Activated CD8-positive, alpha-beta memory T cell treated with anti-CD3 and anti-CD28 coated beads, Interleukin-2, amount 50 U/mL, for 24 hours (primary cell): ENCODE measurements at regions not wholly inside any gene's neighbourhood (a gene's known extent, or its start where the extent isn't known, plus 50 kb on each side); places are given as distances from the start of the nearest gene placed in this dataset.

ENCODE experiments used
- DNase-seq: peaks from one replicate; pipeline ENCODE4 v3.0.0-alpha.2; 2020; ENCODE audit errors: extremely low read depth

GRCh38 chr7:45350896-45351295 is 193.3 kb downstream of the RAMP3 start:
- no peak for DNase-seq

GRCh38 chr7:45358287-45358686 is 200.7 kb downstream of the RAMP3 start:
- no peak for DNase-seq

GRCh38 chr7:45359250-45359649 is 201.7 kb downstream of the RAMP3 start:
- no peak for DNase-seq

DNA sequence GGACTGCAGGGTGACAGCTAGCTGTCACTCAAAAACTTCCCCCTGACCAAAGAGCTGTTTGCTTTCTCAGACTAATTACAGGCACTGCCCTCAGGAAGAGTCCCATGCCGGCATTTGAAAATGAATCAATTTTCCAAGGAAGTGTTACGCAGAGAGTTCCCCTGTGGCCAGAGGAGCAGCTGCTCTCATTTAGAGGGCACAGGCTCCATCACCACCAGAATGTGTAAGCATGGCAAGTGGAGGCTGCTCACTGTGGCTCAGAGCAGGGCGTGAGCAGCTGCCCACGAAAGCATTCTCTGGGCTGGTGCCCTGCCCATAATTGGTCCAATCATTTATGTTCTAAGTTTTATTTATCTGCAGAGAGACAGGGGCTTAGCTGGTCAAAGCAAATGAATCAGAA is 202.2 kb downstream of the RAMP3 start:
- no peak for DNase-seq

GRCh38 chr7:45363669-45364068 is 206.1 kb downstream of the RAMP3 start:
- DNase-seq = no peak

DNA sequence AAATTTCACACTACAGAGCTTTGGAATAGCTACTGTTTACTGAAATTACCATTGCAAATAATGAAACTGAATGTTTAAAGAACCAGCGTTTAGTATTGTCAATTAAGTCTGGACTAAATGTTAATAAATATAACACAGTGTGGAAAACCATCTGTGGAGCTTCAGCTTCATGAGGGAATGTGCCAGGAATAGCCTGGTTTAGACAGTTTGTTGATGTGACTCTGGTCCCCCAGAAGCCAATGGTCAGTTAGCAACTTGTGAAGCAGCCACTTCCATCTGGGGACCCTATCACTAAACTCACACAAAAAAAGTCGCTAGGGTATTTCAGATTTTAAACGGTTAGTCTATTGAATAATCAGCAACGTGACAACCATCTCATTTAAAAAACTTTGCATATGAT is 207.8 kb downstream of the RAMP3 start:
- no peak for DNase-seq

- DNase-seq = no peak
Measured at GRCh38 chr7:45366475-45366874, 207.7 kb upstream of the ADCY1 start.

GRCh38 chr7:45367026-45367425 is 207.1 kb upstream of the ADCY1 start:
- DNase-seq = no peak

DNA sequence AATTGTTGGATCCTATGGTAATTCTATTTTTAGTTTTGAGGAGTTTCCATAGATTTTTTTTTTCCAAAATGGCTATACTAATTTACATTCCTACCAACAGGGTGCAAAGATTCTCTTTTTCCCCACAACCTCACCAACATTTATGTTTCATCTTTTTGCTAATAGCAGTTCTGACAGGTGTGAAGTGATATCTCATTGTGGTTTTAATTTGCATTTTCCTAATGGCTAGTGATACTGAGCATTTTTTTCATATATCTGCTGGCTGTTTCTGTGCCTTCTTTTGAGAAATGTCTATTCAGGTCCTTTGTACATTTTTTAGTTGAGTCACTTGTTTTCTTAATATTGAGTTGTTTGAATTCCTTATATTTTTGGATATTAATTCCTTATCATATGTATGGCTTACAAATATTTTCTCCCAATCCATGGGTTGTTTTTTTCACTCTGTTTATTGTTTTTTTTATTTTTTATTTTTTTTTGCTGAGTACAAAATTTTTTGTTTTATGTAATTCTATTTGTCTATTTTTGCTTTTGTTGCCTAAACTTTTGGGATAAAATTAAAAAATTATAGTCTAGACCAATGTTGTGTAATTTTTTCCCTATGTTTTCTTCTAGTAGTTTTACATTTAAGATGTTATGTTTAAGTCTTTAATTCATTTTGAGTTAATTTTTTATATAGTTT is 205.9 kb upstream of the ADCY1 start:
- no peak for DNase-seq

- no peak for DNase-seq
Measured at GRCh38 chr7:45384499-45384898, 189.7 kb upstream of the ADCY1 start.

- DNase-seq = no peak
Measured at GRCh38 chr7:45387837-45388236, 186.3 kb upstream of the ADCY1 start.

- DNase-seq = no peak
Measured at GRCh38 chr7:45389073-45389872, 184.9 kb upstream of the ADCY1 start.

- no peak for DNase-seq
Measured at GRCh38 chr7:45390180-45390579, 184.0 kb upstream of the ADCY1 start.

DNA sequence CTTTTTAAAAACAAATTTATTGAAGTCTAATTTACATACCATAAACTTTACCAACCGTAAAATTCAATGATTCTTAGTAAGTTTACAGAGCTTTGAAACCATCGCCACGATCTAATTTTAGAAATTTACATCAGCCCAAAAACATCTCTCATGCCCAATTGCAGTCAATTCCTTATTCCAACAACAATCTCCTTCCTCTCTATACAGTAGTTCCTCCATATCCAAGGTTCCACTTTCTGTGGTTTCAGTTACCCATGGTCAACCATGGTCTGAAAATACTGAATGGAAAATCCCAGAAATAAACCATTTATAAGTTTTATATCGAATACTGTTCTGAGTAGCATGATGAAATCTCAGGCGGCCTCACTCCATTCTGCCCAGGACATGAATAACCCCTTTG is 183.4 kb upstream of the ADCY1 start:
- DNase-seq = no peak

DNA sequence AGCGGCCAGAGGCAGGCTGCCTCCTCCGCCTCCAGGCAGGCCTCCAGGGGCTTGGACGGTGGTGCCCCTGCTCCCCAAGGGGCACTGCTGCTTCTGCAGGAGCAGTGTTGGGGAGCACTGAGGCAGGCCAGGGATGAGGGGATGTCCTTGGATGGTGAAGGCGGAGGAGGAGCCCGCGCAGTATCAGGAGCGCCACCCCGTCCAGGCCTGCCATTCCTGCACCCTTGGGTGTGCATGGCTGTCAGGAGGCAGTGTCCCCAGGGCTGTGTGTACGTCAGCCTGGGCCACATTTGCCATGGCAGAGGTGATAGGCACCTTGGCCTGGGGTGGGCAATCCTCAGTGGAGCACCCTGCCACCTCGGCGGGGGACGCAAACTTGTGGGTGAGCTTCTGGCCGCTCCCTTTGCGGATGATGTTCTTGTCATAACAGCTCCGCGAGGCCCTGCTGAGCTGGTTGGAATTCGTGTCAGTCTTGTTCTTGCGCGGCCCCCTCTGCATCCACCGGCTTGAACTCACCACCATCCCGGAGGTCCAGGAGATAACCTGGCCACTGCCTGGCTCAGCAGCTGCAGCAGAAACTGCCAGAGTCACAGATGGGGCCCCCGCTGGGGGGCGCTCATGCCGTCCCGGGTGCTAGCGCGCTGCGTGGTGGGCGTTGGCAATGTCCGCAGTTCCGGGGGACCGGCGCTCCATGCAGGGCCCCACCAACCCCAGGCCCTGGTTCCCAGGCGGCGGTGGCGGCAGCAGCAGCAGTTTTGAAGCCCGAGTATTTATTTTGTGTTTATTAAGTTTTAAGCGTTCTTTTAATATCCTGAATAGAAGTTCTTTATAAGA is 182.3 kb upstream of the ADCY1 start:
- DNase-seq = no peak

- DNase-seq = no peak
Measured at GRCh38 chr7:45394117-45394708, 180.0 kb upstream of the ADCY1 start.

DNA sequence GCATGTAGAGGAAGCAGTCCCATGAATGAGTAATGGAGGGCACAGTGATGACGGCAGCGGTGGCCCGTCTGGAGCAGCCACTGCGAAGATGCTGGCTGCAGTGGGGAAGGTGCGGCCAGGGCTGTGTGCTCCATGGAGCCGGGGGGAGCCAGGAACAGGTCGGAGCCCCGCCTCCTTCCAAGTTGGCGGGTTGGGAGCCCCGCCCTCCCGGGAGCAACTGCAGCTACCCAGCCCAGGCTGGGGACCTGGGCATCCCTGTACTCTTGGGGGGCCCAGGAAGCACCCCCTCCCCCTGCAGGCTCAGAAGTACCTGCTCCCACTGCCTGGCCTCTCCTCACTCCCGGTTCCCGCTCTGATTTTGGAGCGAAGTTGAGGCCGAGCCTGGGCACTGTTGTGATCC is 175.1 kb upstream of the ADCY1 start:
- no peak for DNase-seq

DNA sequence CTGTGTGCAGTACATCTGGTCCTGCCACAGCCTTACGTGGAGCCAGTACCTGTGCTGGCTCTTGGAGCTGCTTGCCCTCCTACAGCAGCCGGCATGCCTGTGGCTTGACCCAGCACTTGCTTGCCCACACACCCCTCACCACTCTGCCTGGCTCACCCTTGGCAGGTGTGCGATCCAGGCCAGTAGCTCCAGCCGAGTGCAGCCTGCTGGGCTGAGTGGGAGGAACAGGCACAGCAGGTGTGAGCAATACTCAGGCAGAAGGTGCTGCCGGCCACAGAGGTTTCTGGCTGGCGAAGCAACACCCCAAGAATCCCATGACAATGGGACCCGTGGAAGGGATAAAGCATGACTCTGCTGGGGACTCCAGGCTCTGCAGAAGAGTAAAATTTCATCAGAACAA is 173.5 kb upstream of the ADCY1 start:
- no peak for DNase-seq

DNA sequence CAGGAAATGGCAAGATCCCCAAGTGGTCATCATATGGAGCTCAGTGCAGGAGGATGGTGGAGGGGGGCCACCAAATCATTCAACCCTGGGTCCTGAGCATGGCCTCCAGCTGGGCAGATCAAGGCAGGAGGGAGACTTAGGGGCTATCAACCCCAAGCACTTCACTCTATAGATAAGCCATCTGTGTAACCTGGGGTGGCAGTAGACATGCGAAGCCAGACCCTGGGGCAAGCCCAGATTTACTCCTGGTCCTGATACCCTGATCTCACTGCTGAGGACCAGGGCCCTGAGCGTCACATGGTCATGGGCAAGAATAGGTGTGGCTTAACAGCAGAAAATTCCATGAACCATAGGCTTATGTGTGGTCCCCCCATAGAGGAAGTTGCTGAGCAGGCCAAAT is 173.0 kb upstream of the ADCY1 start:
- no peak for DNase-seq

- no peak for DNase-seq
Measured at GRCh38 chr7:45401851-45402250, 172.3 kb upstream of the ADCY1 start.

- DNase-seq = no peak
Measured at GRCh38 chr7:45402480-45403218, 171.5 kb upstream of the ADCY1 start.

GRCh38 chr7:45404622-45405021 is 169.5 kb upstream of the ADCY1 start:
- no peak for DNase-seq
